H1 (cell line): ENCODE measurements at regions not wholly inside any gene's neighbourhood (a gene's known extent, or its start where the extent isn't known, plus 50 kb on each side); places are given as distances from the start of the nearest gene placed in this dataset.

ENCODE experiments used
- CTCF ChIA-PET: fragments of 300-600 bp; sonication (Branson Sonifier 250); formaldehyde crosslinking; loops from one replicate; lab custom pipeline; 2021; ENCODE audit not compliant: partially characterized antibody; lab: Charles Lee
- POLR2A ChIA-PET: fragments of 300-600 bp; sonication (Branson Sonifier 250); formaldehyde crosslinking; loops from one replicate; lab custom pipeline; 2021; ENCODE audit warnings: inconsistent platforms; ENCODE audit not compliant: partially characterized antibody; lab: Charles Lee
- DNase-seq, 2 experiments: peaks; one replicate each; pipeline versions ENCODE4 v3.0.0 to v3.0.0-alpha.2; 2010 to 2022; ENCODE audit warnings: low spot score in 2 of 2, low read depth in 1 of 2, mixed read lengths in 1 of 2
- FAIRE-seq: peaks from 2 replicates; lab custom pipeline; 2011; peaks lifted over from hg19 to GRCh38; lab: Jason Lieb, UNC
- H2AFZ ChIP-seq: 2 replicates; pipeline ENCODE4 v1.8.1; 2012; ENCODE audit warnings: low read length, inconsistent platforms
- H2AK5ac ChIP-seq: 2 replicates; pipeline ENCODE4 v1.6.1; 2013; ENCODE audit warnings: low read depth, low read length
- H2BK120ac ChIP-seq: replicated peaks from 2 replicates; pipeline ENCODE3; 2013; ENCODE audit warnings: low read depth, low read length, inconsistent platforms
- H2BK12ac ChIP-seq: 2 replicates; pipeline ENCODE4 v1.6.1; 2013; ENCODE audit warnings: low read depth, low read length
- H2BK15ac ChIP-seq: 2 replicates; pipeline ENCODE4 v1.6.1; 2013; ENCODE audit warnings: low read length
- H2BK20ac ChIP-seq: 2 replicates; pipeline ENCODE4 v1.6.1; 2013; ENCODE audit warnings: low read length
- H2BK5ac ChIP-seq: 2 replicates; pipeline ENCODE4 v1.6.1; 2013; ENCODE audit warnings: low read depth, low read length
- H3K14ac ChIP-seq: 2 replicates; pipeline ENCODE4 v1.6.1; 2013; ENCODE audit warnings: inconsistent platforms; ENCODE audit not compliant: insufficient read length
- H3K18ac ChIP-seq: 2 replicates; pipeline ENCODE4 v1.6.1; 2013; ENCODE audit warnings: low read length; ENCODE audit errors: extremely low read depth
- H3K23ac ChIP-seq: 2 replicates; pipeline ENCODE4 v1.6.1; 2013; ENCODE audit warnings: inconsistent platforms; ENCODE audit not compliant: insufficient read length
- H3K23me2 ChIP-seq: 2 replicates; pipeline ENCODE4 v1.6.1; 2013; ENCODE audit warnings: low read depth, low read length
- H3K27ac ChIP-seq: 2 replicates; pipeline ENCODE4 v1.6.1; 2011; ENCODE audit warnings: low read depth, low read length, inconsistent platforms
- H3K27me3 ChIP-seq, 4 experiments: replicated peaks in 1 of 4; 1 replicate in 1 of 4; 2 replicates in 3 of 4; pipeline versions ENCODE4 v1.6.1 to v1.8.1; 2011 to 2013; ENCODE audit warnings: low read length in 3 of 4, mild to moderate bottlenecking in 3 of 4, inconsistent platforms in 2 of 4, mixed read lengths in 2 of 4, moderate library complexity in 1 of 4; ENCODE audit not compliant: control insufficient read depth in 3 of 4, insufficient read depth in 3 of 4; ENCODE audit errors: extremely low read depth in 1 of 4
- H3K36me3 ChIP-seq, 4 experiments: 2 replicates each; pipeline versions ENCODE4 v1.6.1 to v1.8.1; 2011 to 2013; ENCODE audit warnings: mild to moderate bottlenecking in 4 of 4, low read length in 3 of 4, moderate library complexity in 2 of 4, control low read depth in 1 of 4, inconsistent platforms in 1 of 4; ENCODE audit not compliant: insufficient read depth in 4 of 4, control insufficient read depth in 2 of 4
- H3K4ac ChIP-seq: replicated peaks from 2 replicates; pipeline ENCODE3; 2013; ENCODE audit warnings: low read length, low read depth, mixed read lengths, inconsistent platforms; ENCODE audit not compliant: insufficient read length
- H3K4me1 ChIP-seq, 4 experiments: replicated peaks in 1 of 4; 1 replicate in 1 of 4; 2 replicates in 3 of 4; pipeline versions ENCODE4 v1.6.1 to v1.8.1; 2011 to 2013; ENCODE audit warnings: low read length in 3 of 4, inconsistent platforms in 2 of 4, mixed read lengths in 1 of 4; ENCODE audit not compliant: insufficient read depth in 4 of 4, control insufficient read depth in 3 of 4
- H3K4me2 ChIP-seq, 2 experiments: 2 replicates each; pipeline versions ENCODE4 v1.6.1 to v1.8.1; 2011 to 2013; ENCODE audit warnings: low read depth in 2 of 2, low read length in 2 of 2, control low read depth in 1 of 2, inconsistent platforms in 1 of 2, mild to moderate bottlenecking in 1 of 2; ENCODE audit not compliant: insufficient read depth in 1 of 2
- H3K4me3 ChIP-seq, 4 experiments: fragments of 200-600, 300-600 bp in 1 of 4; sonication (generic), shearing (Covaris generic), sonication (Bioruptor Twin) in 1 of 4; 2 replicates each; pipeline versions ENCODE4 v1.5.1 to v1.8.1; 2011 to 2016; ENCODE audit warnings: low read length in 4 of 4, low read depth in 3 of 4, control low read depth in 2 of 4, inconsistent platforms in 2 of 4, mild to moderate bottlenecking in 2 of 4, mixed read lengths in 1 of 4, moderate library complexity in 1 of 4; ENCODE audit not compliant: insufficient read depth in 2 of 4; ENCODE audit errors: extremely low read depth in 1 of 4
- H3K56ac ChIP-seq: replicated peaks from 2 replicates; pipeline ENCODE3; 2013; ENCODE audit warnings: low read depth, mild to moderate bottlenecking, mixed read lengths, low read length, inconsistent platforms; ENCODE audit not compliant: insufficient read length
- H3K79me1 ChIP-seq: 2 replicates; pipeline ENCODE4 v1.6.1; 2013; ENCODE audit warnings: low read depth, low read length, control low read depth
- H3K79me2 ChIP-seq, 2 experiments: 2 replicates each; pipeline versions ENCODE4 v1.6.1 to v1.8.1; 2012 to 2013; ENCODE audit warnings: low read length in 2 of 2, mild to moderate bottlenecking in 2 of 2, inconsistent platforms in 1 of 2; ENCODE audit not compliant: insufficient read depth in 2 of 2, control insufficient read depth in 1 of 2
- H3K9ac ChIP-seq, 4 experiments: replicated peaks in 1 of 4; 1 replicate in 1 of 4; 2 replicates in 3 of 4; pipeline versions ENCODE4 v1.6.1 to v1.8.1; 2011 to 2013; ENCODE audit warnings: low read depth in 3 of 4, low read length in 3 of 4, control low read depth in 2 of 4, mild to moderate bottlenecking in 2 of 4, moderate library complexity in 2 of 4, inconsistent platforms in 1 of 4; ENCODE audit errors: extremely low read depth in 1 of 4
- H3K9me3 ChIP-seq, 2 experiments: 2 replicates each; pipeline versions ENCODE4 v1.6.1 to v1.8.1; 2012 to 2013; ENCODE audit warnings: mild to moderate bottlenecking in 2 of 2, moderate library complexity in 2 of 2, control low read depth in 1 of 2, inconsistent platforms in 1 of 2, low read depth in 1 of 2, low read length in 1 of 2, mixed read lengths in 1 of 2; ENCODE audit not compliant: insufficient read depth in 2 of 2
- H4K20me1 ChIP-seq, 2 experiments: replicated peaks in 1 of 2; 2 replicates each; pipeline versions ENCODE3 to v1.8.1; 2011 to 2013; ENCODE audit warnings: inconsistent platforms in 2 of 2, low read length in 2 of 2, mild to moderate bottlenecking in 1 of 2; ENCODE audit not compliant: insufficient read depth in 2 of 2, control insufficient read depth in 1 of 2
- H4K5ac ChIP-seq: 2 replicates; pipeline ENCODE4 v1.6.1; 2013; ENCODE audit warnings: low read length, low read depth, mixed read lengths, inconsistent platforms; ENCODE audit not compliant: insufficient read length
- H4K8ac ChIP-seq: 2 replicates; pipeline ENCODE4 v1.8.0; 2013; ENCODE audit warnings: mild to moderate bottlenecking, moderate library complexity, low read length, inconsistent platforms; ENCODE audit not compliant: insufficient read depth; ENCODE audit errors: extremely low read depth
- H4K91ac ChIP-seq: replicated peaks from 2 replicates; pipeline ENCODE3; 2013; ENCODE audit warnings: low read length, mixed read lengths, inconsistent platforms; ENCODE audit not compliant: insufficient read length
- ATF2 ChIP-seq: IDR thresholded peaks from 2 replicates; pipeline ENCODE4 v1.6.1; 2012; ENCODE audit warnings: low read length, inconsistent platforms
- BACH1 ChIP-seq: IDR thresholded peaks from 2 replicates; pipeline ENCODE4 v1.6.1; 2012; ENCODE audit warnings: low read length, improper control_type of control experiment
- GTF2F1 ChIP-seq: IDR thresholded peaks from 2 replicates; pipeline ENCODE4 v1.6.1; 2012; ENCODE audit warnings: low read depth, low read length, improper control_type of control experiment, borderline replicate concordance
- JUN ChIP-seq: IDR thresholded peaks from 2 replicates; pipeline ENCODE4 v1.6.1; 2011; ENCODE audit warnings: low read depth, mild to moderate bottlenecking, improper control_type of control experiment, low read length
- POLR2A ChIP-seq, 2 experiments: IDR thresholded peaks; 1 replicate in 1 of 2; 2 replicates in 1 of 2; pipeline ENCODE4 v1.6.1; 2011; ENCODE audit warnings: low read depth in 2 of 2, low read length in 2 of 2, mild to moderate bottlenecking in 2 of 2; ENCODE audit errors: control extremely low read depth in 1 of 2
- SRF ChIP-seq: IDR thresholded peaks from 2 replicates; pipeline ENCODE4 v1.6.1; 2011; ENCODE audit warnings: mild to moderate bottlenecking, low read depth, low read length, moderate library complexity

DNA sequence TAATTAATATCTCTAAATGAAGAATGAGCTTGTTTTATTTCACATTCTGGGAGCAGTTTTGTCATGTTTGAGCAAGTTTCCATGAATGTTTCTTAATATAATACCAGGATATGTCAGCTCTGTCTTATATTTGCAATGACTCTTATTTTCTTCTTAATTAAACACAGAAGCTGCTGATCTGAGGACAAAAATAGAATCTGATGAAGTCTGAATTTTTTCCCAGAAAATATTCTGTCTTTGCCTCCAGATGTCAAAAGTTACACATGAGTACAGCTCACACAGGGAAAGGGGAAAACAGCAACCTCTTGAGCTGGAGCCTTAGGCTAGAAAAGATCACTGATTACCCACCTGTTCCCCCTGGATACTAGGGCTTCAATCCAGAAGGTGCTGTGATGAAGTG, 606.6 kb upstream of the SYT4 start:
- no peaks in the 10 kb centered on the region for H3K79me2 ChIP-seq
- no peak overlapping the region for H3K4me3 ChIP-seq
- no peaks in the 10 kb centered on the region for H3K27me3 ChIP-seq
- no peak for TF ChIP-seq GTF2F1
- no peak for TF ChIP-seq BACH1
- no peak for TF ChIP-seq JUN
- no peak for TF ChIP-seq ATF2
- no peak for TF ChIP-seq SRF
- no peak for TF ChIP-seq POLR2A (IDR thresholded peaks at IDR 0.05; ENCODE audit: control extremely low read depth in 1 of 2, low read depth in 2 of 2, low read length in 2 of 2)
- H3K23ac ChIP-seq, result no peak overlapping the region
- no peaks in the 10 kb centered on the region for H3K9me3 ChIP-seq
- no peak overlapping the region for H3K9ac ChIP-seq
- no peak overlapping the region for H3K18ac ChIP-seq
- FAIRE-seq (no peak), DNase-seq (no peak)
- ChIA-PET POLR2A (no interaction called here), CTCF (no interaction called here)
- H2BK20ac ChIP-seq, result no peak overlapping the region
- no peak overlapping the region for H4K91ac ChIP-seq
- no peaks in the 10 kb centered on the region for H3K79me1 ChIP-seq
- H4K5ac ChIP-seq, result no peak overlapping the region
- H3K4ac ChIP-seq, result no peak overlapping the region
- H2BK120ac ChIP-seq, result no peak overlapping the region
- no peak overlapping the region for H2BK12ac ChIP-seq
- H3K4me1 ChIP-seq, result peaks cover 0 to 2% (median 0%) of the 10 kb centered on the region in 4 experiments; a peak in 2 of 7 replicates
- H3K23me2 ChIP-seq, result no peaks in the 10 kb centered on the region
- H4K20me1 ChIP-seq, result no peaks in the 10 kb centered on the region
- no peak overlapping the region for H3K4me2 ChIP-seq
- H2AK5ac ChIP-seq, result no peak overlapping the region
- H2BK5ac ChIP-seq, result no peak overlapping the region
- no peak overlapping the region for H3K14ac ChIP-seq
- no peak overlapping the region for H3K27ac ChIP-seq
- H4K8ac ChIP-seq, result no peak overlapping the region
- no peak overlapping the region for H2BK15ac ChIP-seq
- H3K36me3 ChIP-seq, result no peaks in the 10 kb centered on the region
- H2AFZ ChIP-seq, result no peak overlapping the region
- H3K56ac ChIP-seq, result no peak overlapping the region
